H9 (cell line): ENCODE measurements at regions not wholly inside any gene's neighbourhood (a gene's known extent, or its start where the extent isn't known, plus 50 kb on each side); places are given as distances from the start of the nearest gene placed in this dataset.

Experiments
- DNase-seq: peaks from one replicate; pipeline ENCODE4 v3.0.0-alpha.2; 2017
- H2AFZ ChIP-seq: one replicate; pipeline ENCODE4 v1.6.1; 2013; ENCODE audit warnings: mild to moderate bottlenecking, low read length, control low read depth, moderate library complexity
- H2AK5ac ChIP-seq: 2 replicates; pipeline ENCODE4 v1.6.1; 2013; ENCODE audit warnings: low read length, control low read depth, mixed read lengths; ENCODE audit not compliant: insufficient read length
- H2BK120ac ChIP-seq: one replicate; pipeline ENCODE4 v1.6.1; 2013; ENCODE audit warnings: low read depth, mild to moderate bottlenecking, low read length, control low read depth, inconsistent platforms; ENCODE audit not compliant: poor library complexity, severe bottlenecking
- H2BK12ac ChIP-seq: 2 replicates; pipeline ENCODE4 v1.6.1; 2013; ENCODE audit warnings: low read length, control low read depth, mixed read lengths, low read depth; ENCODE audit not compliant: insufficient read length
- H2BK15ac ChIP-seq: 2 replicates; pipeline ENCODE4 v1.6.1; 2013; ENCODE audit warnings: low read depth, low read length, control low read depth
- H2BK20ac ChIP-seq: one replicate; pipeline ENCODE4 v1.6.1; 2013; ENCODE audit warnings: low read depth, mild to moderate bottlenecking, low read length, control low read depth, inconsistent platforms; ENCODE audit not compliant: poor library complexity, severe bottlenecking
- H2BK5ac ChIP-seq: 2 replicates; pipeline ENCODE4 v1.6.1; 2013; ENCODE audit warnings: low read length, control low read depth, mixed read lengths; ENCODE audit not compliant: insufficient read length
- H3K14ac ChIP-seq: 2 replicates; pipeline ENCODE4 v1.6.1; 2013; ENCODE audit warnings: low read length, control low read depth; ENCODE audit not compliant: insufficient read depth
- H3K18ac ChIP-seq: 2 replicates; pipeline ENCODE4 v1.6.1; 2013; ENCODE audit warnings: low read depth, mild to moderate bottlenecking, mixed read lengths, low read length, control low read depth; ENCODE audit not compliant: insufficient read length
- H3K23ac ChIP-seq: 2 replicates; pipeline ENCODE4 v1.6.1; 2013; ENCODE audit warnings: low read length, control low read depth, mixed read lengths, low read depth; ENCODE audit not compliant: insufficient read length
- H3K23me2 ChIP-seq: 2 replicates; pipeline ENCODE4 v1.6.1; 2013; ENCODE audit warnings: low read depth, mild to moderate bottlenecking, mixed read lengths, low read length, control low read depth; ENCODE audit not compliant: insufficient read length, poor library complexity, severe bottlenecking
- H3K27ac ChIP-seq: 2 replicates; pipeline ENCODE4 v1.5.1; 2013; ENCODE audit warnings: low read length, control low read depth, mixed read lengths, low read depth; ENCODE audit not compliant: insufficient read length
- H3K27me3 ChIP-seq: 2 replicates; pipeline ENCODE4 v1.6.1; 2013; ENCODE audit warnings: low read length, control low read depth, inconsistent platforms; ENCODE audit not compliant: insufficient read depth
- H3K4ac ChIP-seq: 2 replicates; pipeline ENCODE4 v1.6.1; 2013; ENCODE audit warnings: low read depth, mild to moderate bottlenecking, control low read depth, inconsistent platforms, low read length, moderate library complexity
- H3K4me1 ChIP-seq: 2 replicates; pipeline ENCODE4 v1.6.1; 2013; ENCODE audit warnings: low read length, control low read depth, inconsistent platforms; ENCODE audit not compliant: insufficient read depth
- H3K4me2 ChIP-seq: 2 replicates; pipeline ENCODE4 v1.6.1; 2013; ENCODE audit warnings: low read length, control low read depth, mixed read lengths; ENCODE audit not compliant: insufficient read length, insufficient read depth
- H3K56ac ChIP-seq: 2 replicates; pipeline ENCODE4 v1.6.1; 2013; ENCODE audit warnings: low read depth, mild to moderate bottlenecking, mixed read lengths, low read length, control low read depth; ENCODE audit not compliant: insufficient read length
- H3K79me1 ChIP-seq: 2 replicates; pipeline ENCODE4 v1.6.1; 2013; ENCODE audit warnings: low read depth, mild to moderate bottlenecking, moderate library complexity, low read length, control low read depth, inconsistent platforms; ENCODE audit not compliant: insufficient read depth, poor library complexity, severe bottlenecking
- H3K79me2 ChIP-seq: 2 replicates; pipeline ENCODE4 v1.6.1; 2013; ENCODE audit warnings: low read length, control low read depth, inconsistent platforms; ENCODE audit not compliant: insufficient read depth
- H3K9ac ChIP-seq: 2 replicates; pipeline ENCODE4 v1.6.1; 2013; ENCODE audit warnings: low read length, control low read depth, mixed read lengths; ENCODE audit not compliant: insufficient read length; ENCODE audit errors: extremely low read depth
- H3K9me3 ChIP-seq: one replicate; pipeline ENCODE4 v1.6.1; 2013; ENCODE audit warnings: low read depth, low read length, inconsistent platforms; ENCODE audit not compliant: control insufficient read depth
- H3T11ph ChIP-seq: one replicate; pipeline ENCODE4 v1.6.1; 2013; ENCODE audit warnings: mild to moderate bottlenecking, low read length, control low read depth, inconsistent platforms
- H4K20me1 ChIP-seq: one replicate; pipeline ENCODE4 v1.6.1; 2013; ENCODE audit not compliant: control insufficient read depth, insufficient read length, insufficient read depth
- H4K5ac ChIP-seq: 2 replicates; pipeline ENCODE4 v1.6.1; 2013; ENCODE audit warnings: low read depth, mild to moderate bottlenecking, mixed read lengths, low read length, control low read depth; ENCODE audit not compliant: insufficient read length
- H4K8ac ChIP-seq: replicated peaks from 2 replicates; pipeline ENCODE4 v1.6.1; 2013; ENCODE audit warnings: low read length, control low read depth, mixed read lengths, low read depth; ENCODE audit not compliant: insufficient read length
- H4K91ac ChIP-seq: 2 replicates; pipeline ENCODE4 v1.6.1; 2013; ENCODE audit warnings: low read depth, mild to moderate bottlenecking, moderate library complexity, mixed read lengths, low read length, control low read depth; ENCODE audit not compliant: insufficient read length
- H3K27ac Mint-ChIP-seq, 3 experiments: 2 replicates in 2 of 3; 3 replicates in 1 of 3; pipeline ENCODE4 v1.8.0; 2020 to 2021; ENCODE audit warnings: mixed read lengths in 3 of 3, mild to moderate bottlenecking in 1 of 3, moderate library complexity in 1 of 3
- H3K27me3 Mint-ChIP-seq: 2 replicates; pipeline ENCODE4 v1.8.0; 2021; ENCODE audit warnings: low read depth, mild to moderate bottlenecking, moderate library complexity, mixed read lengths
- H3K36me3 Mint-ChIP-seq, 3 experiments: 2 replicates in 2 of 3; 3 replicates in 1 of 3; pipeline ENCODE4 v1.8.0; 2020 to 2021; ENCODE audit warnings: low read depth in 3 of 3, mixed read lengths in 3 of 3; ENCODE audit not compliant: insufficient read depth in 1 of 3
- H3K4me1 Mint-ChIP-seq, 2 experiments: 2 replicates each; pipeline ENCODE4 v1.8.0; 2020; ENCODE audit warnings: mixed read lengths in 2 of 2
- H3K4me3 Mint-ChIP-seq, 2 experiments: 2 replicates in 1 of 2; 3 replicates in 1 of 2; pipeline ENCODE4 v1.8.0; 2020 to 2021; ENCODE audit warnings: mild to moderate bottlenecking in 2 of 2, mixed read lengths in 2 of 2, moderate library complexity in 1 of 2
- H3K9me3 Mint-ChIP-seq, 2 experiments: 2 replicates in 1 of 2; 3 replicates in 1 of 2; pipeline ENCODE4 v1.8.0; 2020; ENCODE audit warnings: mild to moderate bottlenecking in 2 of 2, mixed read lengths in 2 of 2, moderate library complexity in 1 of 2
- CTCF ChIP-seq: fragments of 200-600 bp; sonication (generic); conservative IDR thresholded peaks from 3 replicates; pipeline ENCODE4 v1.8.0; 2021; ENCODE audit warnings: antibody characterized with exemption, mild to moderate bottlenecking
- WGBS: extraction: QIAGEN DNeasy Blood & Tissue Kit; methylation state at CpG from one replicate; pipeline ENCODE4 v1.1.7; 2013; ENCODE audit warnings: missing lambda C conversion rate, low lambda C conversion rate, mixed read lengths; ENCODE audit not compliant: insufficient read length; ENCODE audit errors: extremely low coverage; 5-methylcytosine and 5-hydroxymethylcytosine counted together

GRCh38 chr4:177508662-177509061 lies 66.4 kb upstream of the AGA start:
- Mint-ChIP-seq H3K4me1 (peaks cover 14 to 21% of the 10 kb centered on the region in 2 experiments), H3K27me3 (no peaks in the 10 kb centered on the region), H3K36me3 (peaks cover 0 to 3% (median 0%) of the 10 kb centered on the region in 3 experiments; a peak in 1 of 7 replicates), H3K9me3 (no peaks in the 10 kb centered on the region), H3K4me3 (no peak overlapping the region), H3K27ac (0 out of 7 replicates have a peak overlapping the region, but pooled peaks of 1 of the 3 experiments have one; percentile 61)
- Histone ChIP-seq H2BK20ac (no peak overlapping the region), H4K8ac (no peak overlapping the region), H3K27ac (no peak overlapping the region), H3K56ac (no peak overlapping the region), H3T11ph (no peak overlapping the region), H3K9me3 (no peaks in the 10 kb centered on the region), H4K91ac (no peak overlapping the region), H4K20me1 (no peaks in the 10 kb centered on the region), H3K4me2 (no peak overlapping the region), H3K14ac (no peak overlapping the region), H3K4me1 (no peaks in the 10 kb centered on the region), H2BK15ac (no peak overlapping the region), H3K27me3 (no peaks in the 10 kb centered on the region), H3K23me2 (no peaks in the 10 kb centered on the region), H2AFZ (no peak overlapping the region), H3K79me2 (no peaks in the 10 kb centered on the region), H4K5ac (no peak overlapping the region), H2AK5ac (no peak overlapping the region), H3K79me1 (no peaks in the 10 kb centered on the region), H3K18ac (no peak overlapping the region), H3K4ac (no peak overlapping the region), H3K9ac (no peak overlapping the region), H2BK5ac (no peak overlapping the region), H2BK12ac (no peak overlapping the region), H2BK120ac (no peak overlapping the region), H3K23ac (no peak overlapping the region)
- no peak for DNase-seq
- WGBS: no CpG with 5 or more reads among the region's 6 CpGs
- no peak for TF ChIP-seq CTCF
